Spleen (tissue), 7 donors: ENCODE measurements at regions not wholly inside any gene's neighbourhood (a gene's known extent, or its start where the extent isn't known, plus 50 kb on each side); places are given as distances from the start of the nearest gene placed in this dataset.

Experiments used
- CTCF ChIP-seq, 11 experiments: fragments of 200-600 bp in 7 of 11; fragments of 450-650 bp in 4 of 11; sonication (generic) in 4 of 11; IDR thresholded peaks in 8 of 11; conservative IDR thresholded peaks in 3 of 11; 1 replicate in 7 of 11; 2 replicates in 4 of 11; pipeline versions ENCODE4 v1.4.0 to v1.8.0; 2016 to 2021; ENCODE audit warnings: antibody characterized with exemption in 11 of 11, inconsistent platforms in 4 of 11, mild to moderate bottlenecking in 1 of 11
- POLR2A ChIP-seq, 3 donors: fragments of 450-650 bp; IDR thresholded peaks; one replicate each; pipeline ENCODE4 v1.5.1; 2017; ENCODE audit warnings: antibody characterized with exemption in 3 of 3, mild to moderate bottlenecking in 1 of 3
- POLR2AphosphoS5 ChIP-seq, 3 donors: sonication (generic); formaldehyde crosslinking; IDR thresholded peaks; one replicate each; pipeline ENCODE4 v1.5.1; 2017; ENCODE audit warnings: antibody characterized with exemption in 3 of 3
- donor health status: DM: no; HTN: no; CAD: no; lungs with moderate emphysema.
- donor health status: DM: no; HTN: no; CAD: no.
- donor health status: DM: no; HTN: no; CAD: no.

GRCh38 chr1:62977366-62977765 is 193.4 kb downstream of the ATG4C start:
- TF ChIP-seq CTCF (IDR thresholded peaks at IDR 0.05 in 8 of 11, conservative IDR thresholded peaks at IDR 0.05 in 3 of 11) (no peak), POLR2AphosphoS5 (IDR thresholded peaks at IDR 0.05) (no peak), POLR2A (IDR thresholded peaks at IDR 0.05) (no peak)
